ENCODE measurements at regions not wholly inside any gene's neighbourhood (a gene's known extent, or its start where the extent isn't known, plus 50 kb on each side); places are given as distances from the start of the nearest gene placed in this dataset.

- Histone ChIP-seq H3K27ac (ENCODE audit: low read depth, low read length) (no peak overlapping the region), H3K18ac (ENCODE audit: extremely low read depth, low read length) (no peak overlapping the region), H2BK20ac (ENCODE audit: low read length) (no peak overlapping the region), H3K56ac (replicated peaks; ENCODE audit: insufficient read length, low read depth, low read length) (no peak overlapping the region), H2BK15ac (ENCODE audit: low read length) (no peak overlapping the region), H3K4me2 (ENCODE audit: insufficient read depth in 1 of 2, low read depth in 2 of 2, low read length in 2 of 2) (no peak overlapping the region), H2BK5ac (ENCODE audit: low read depth, low read length) (no peak overlapping the region), H3K9me3 (ENCODE audit: insufficient read depth in 2 of 2, low read depth in 1 of 2, low read length in 1 of 2) (no peaks in the 10 kb centered on the region), H2BK12ac (ENCODE audit: low read depth, low read length) (no peak overlapping the region), H3K4me3 (ENCODE audit: extremely low read depth in 1 of 4, insufficient read depth in 2 of 4, low read depth in 3 of 4, low read length in 4 of 4) (no peak overlapping the region), H2AFZ (ENCODE audit: low read length) (no peak overlapping the region), H3K79me2 (ENCODE audit: control insufficient read depth in 1 of 2, insufficient read depth in 2 of 2, low read length in 2 of 2) (no peaks in the 10 kb centered on the region), H3K4me1 (replicated peaks in 1 of 4; ENCODE audit: control insufficient read depth in 3 of 4, insufficient read depth in 4 of 4, low read length in 3 of 4) (no peaks in the 10 kb centered on the region), H3K23me2 (ENCODE audit: low read depth, low read length) (no peaks in the 10 kb centered on the region), H3K14ac (ENCODE audit: insufficient read length) (no peak overlapping the region), H3K23ac (ENCODE audit: insufficient read length) (no peak overlapping the region), H2BK120ac (replicated peaks; ENCODE audit: low read depth, low read length) (no peak overlapping the region), H3K36me3 (ENCODE audit: control insufficient read depth in 2 of 4, insufficient read depth in 4 of 4, low read length in 3 of 4) (no peaks in the 10 kb centered on the region), H4K8ac (ENCODE audit: extremely low read depth, insufficient read depth, low read length) (no peak overlapping the region), H3K4ac (replicated peaks; ENCODE audit: insufficient read length, low read depth, low read length) (no peak overlapping the region), H3K79me1 (ENCODE audit: low read depth, low read length) (no peaks in the 10 kb centered on the region), H4K20me1 (replicated peaks in 1 of 2; ENCODE audit: control insufficient read depth in 1 of 2, insufficient read depth in 2 of 2, low read length in 2 of 2) (no peaks in the 10 kb centered on the region), H2AK5ac (ENCODE audit: low read depth, low read length) (no peak overlapping the region), H4K91ac (replicated peaks; ENCODE audit: insufficient read length, low read length) (no peak overlapping the region), H3K9ac (replicated peaks in 1 of 4; ENCODE audit: extremely low read depth in 1 of 4, low read depth in 3 of 4, low read length in 3 of 4) (no peak overlapping the region), H4K5ac (ENCODE audit: insufficient read length, low read depth, low read length) (no peak overlapping the region), H3K27me3 (replicated peaks in 1 of 4; ENCODE audit: control insufficient read depth in 3 of 4, extremely low read depth in 1 of 4, insufficient read depth in 3 of 4, low read length in 3 of 4) (no peaks in the 10 kb centered on the region)
- DNase-seq (ENCODE audit: low read depth in 1 of 2, low spot score in 2 of 2) (no peak), FAIRE-seq (no peak)
- 83% methylated on average over 2 of the region's 2 CpGs; no CpG with 5 or more reads in 1 of the 2 experiments for WGBS, 2 experiments (ENCODE audit: extremely low coverage in 1 of 2, insufficient coverage in 1 of 2, insufficient read length in 1 of 2, insufficient replicate concordance in 2 of 2, low coverage in 1 of 2, low lambda C conversion rate in 2 of 2, missing lambda C conversion rate in 1 of 2)
- CTCF ChIA-PET (ENCODE audit: partially characterized antibody) = interaction anchor here (1.4 kb wide), 1 partner anchor 245 kb away, joined by 3 read pairs; no protein-coding TSS in a partner anchor
- POLR2A ChIA-PET (ENCODE audit: partially characterized antibody) = no interaction called here
- TF ChIP-seq KDM1A (IDR thresholded peaks at IDR 0.05; ENCODE audit: borderline replicate concordance, low read length) = no peak
These were observed 140.0 kb upstream of the MB21D2 start for GRCh38 chr3:193057616-193058015.
